Activated CD8-positive, alpha-beta memory T cell treated with anti-CD3 and anti-CD28 coated beads for 24 hours (primary cell): ENCODE measurements at regions not wholly inside any gene's neighbourhood (a gene's known extent, or its start where the extent isn't known, plus 50 kb on each side); places are given as distances from the start of the nearest gene placed in this dataset.
"Not testable (repeated sequence)": the region's sequence is repeated elsewhere in the genome, so short reads cannot be mapped to it uniquely, and the experiment has no call there.

Experiments used
- DNase-seq: peaks from one replicate; pipeline ENCODE4 v3.0.0-alpha.2; 2020

- no peak for DNase-seq
Measured at GRCh38 chr15:95684693-95685115, 645.8 kb upstream of the NR2F2 start.

- no peak for DNase-seq
Measured at GRCh38 chr15:95687061-95687460, 643.4 kb upstream of the NR2F2 start.

- no peak for DNase-seq
Measured at GRCh38 chr15:95687686-95688085, 642.8 kb upstream of the NR2F2 start.

GRCh38 chr15:95690631-95691340, 639.7 kb upstream of the NR2F2 start:
- DNase-seq = no peak

- DNase-seq = no peak
Measured at GRCh38 chr15:95693917-95694316, 636.6 kb upstream of the NR2F2 start.

GRCh38 chr15:95698230-95698629, 632.3 kb upstream of the NR2F2 start:
- no peak for DNase-seq

- DNase-seq = no peak
Measured at GRCh38 chr15:95698951-95699350, 631.5 kb upstream of the NR2F2 start.

GRCh38 chr15:95699578-95699977, 630.9 kb upstream of the NR2F2 start:
- DNase-seq = no peak

GRCh38 chr15:95700692-95701091, 629.8 kb upstream of the NR2F2 start:
- DNase-seq = not testable (repeated sequence)

- DNase-seq = no peak
Measured at GRCh38 chr15:95701410-95701809, 629.1 kb upstream of the NR2F2 start.

GRCh38 chr15:95709959-95710695, 620.4 kb upstream of the NR2F2 start:
- no peak for DNase-seq

- DNase-seq = no peak
Measured at GRCh38 chr15:95712785-95713184, 617.7 kb upstream of the NR2F2 start.

- DNase-seq = no peak
Measured at GRCh38 chr15:95713324-95713723, 617.2 kb upstream of the NR2F2 start.

- DNase-seq = no peak
Measured at GRCh38 chr15:95715116-95715903, 615.2 kb upstream of the NR2F2 start.

GRCh38 chr15:95715906-95716656, 614.4 kb upstream of the NR2F2 start:
- DNase-seq = no peak

GRCh38 chr15:95716708-95717107, 613.8 kb upstream of the NR2F2 start:
- no peak for DNase-seq

- DNase-seq = no peak
Measured at GRCh38 chr15:95718441-95718840, 612.1 kb upstream of the NR2F2 start.

GRCh38 chr15:95724908-95725633, 605.4 kb upstream of the NR2F2 start:
- no peak for DNase-seq

GRCh38 chr15:95726891-95727290, 603.6 kb upstream of the NR2F2 start:
- DNase-seq = no peak

- DNase-seq = no peak
Measured at GRCh38 chr15:95733931-95734330, 596.6 kb upstream of the NR2F2 start.

- no peak for DNase-seq
Measured at GRCh38 chr15:95734422-95735316, 595.8 kb upstream of the NR2F2 start.
